GM19372 (cell line): ENCODE measurements at regions not wholly inside any gene's neighbourhood (a gene's known extent, or its start where the extent isn't known, plus 50 kb on each side); places are given as distances from the start of the nearest gene placed in this dataset.
"Not testable (repeated sequence)": the region's sequence is repeated elsewhere in the genome, so short reads cannot be mapped to it uniquely, and the experiment has no call there.

Experiments used
- ATAC-seq: cut with Tn5 transposase; IDR thresholded peaks from one replicate; pipeline ENCODE4 v1.9.1; 2021; ENCODE audit warnings: mild to moderate bottlenecking, low read depth, moderate library complexity; ENCODE audit not compliant: unreplicated experiment

DNA sequence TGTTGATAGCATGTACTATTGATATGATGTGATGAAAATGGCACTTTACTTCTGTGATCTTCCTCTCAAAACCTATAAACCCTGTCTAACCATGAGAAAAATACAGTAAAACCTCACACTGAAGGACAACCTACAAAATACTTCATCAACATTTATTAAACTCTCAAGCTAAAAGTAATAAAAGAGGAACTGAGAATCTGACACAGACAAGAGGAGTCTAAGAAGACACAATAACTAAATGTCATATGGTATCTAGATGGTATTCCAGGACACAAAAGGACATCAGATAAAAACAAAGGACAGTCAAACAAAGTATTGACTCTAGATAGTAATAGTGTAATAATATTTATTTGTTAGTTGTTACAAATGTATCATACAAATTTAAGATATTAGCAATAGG, 655.3 kb downstream of the SH3BGRL start:
- ATAC-seq, result no peak

DNA sequence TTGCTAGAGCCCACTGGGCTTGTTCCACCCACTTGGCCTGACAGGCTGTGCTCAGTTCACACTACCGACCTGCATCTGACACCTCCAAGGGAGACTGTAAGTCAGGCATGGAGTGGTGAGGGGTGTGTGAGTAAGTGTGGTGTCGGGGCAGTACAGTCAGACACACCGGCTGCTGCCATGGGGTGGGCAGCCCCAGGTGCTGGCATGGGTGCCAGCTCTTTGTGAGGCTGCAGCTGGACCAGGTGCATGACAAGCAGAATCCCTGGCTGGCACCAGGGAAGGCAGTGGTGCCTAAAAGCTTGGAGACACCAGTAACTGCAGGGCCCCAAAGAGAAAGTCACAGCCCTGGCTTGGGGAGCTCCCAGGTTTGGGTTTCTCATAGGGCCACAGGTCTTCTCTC, 665.0 kb downstream of the SH3BGRL start:
- ATAC-seq, result no peak

DNA sequence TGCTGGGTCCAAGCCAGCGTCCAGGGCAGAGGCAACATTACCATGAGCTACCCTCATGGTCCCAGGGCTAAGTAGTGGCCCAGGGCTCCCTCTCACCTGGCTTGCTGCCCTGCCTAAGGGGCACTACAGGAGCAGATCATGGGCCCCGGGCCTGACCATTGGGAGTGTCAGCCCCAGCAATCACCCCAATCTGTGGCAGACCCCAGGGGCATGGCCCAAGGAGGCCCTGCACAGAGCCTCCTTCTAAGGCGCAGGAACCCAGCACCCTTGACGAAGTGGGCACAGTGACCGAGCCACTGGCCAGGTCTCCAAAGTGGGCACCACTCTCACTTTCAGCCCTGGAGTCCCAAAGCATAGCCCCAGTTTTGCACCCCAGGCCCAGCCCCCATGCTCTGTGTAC, 667.1 kb downstream of the SH3BGRL start:
- no peak for ATAC-seq

DNA sequence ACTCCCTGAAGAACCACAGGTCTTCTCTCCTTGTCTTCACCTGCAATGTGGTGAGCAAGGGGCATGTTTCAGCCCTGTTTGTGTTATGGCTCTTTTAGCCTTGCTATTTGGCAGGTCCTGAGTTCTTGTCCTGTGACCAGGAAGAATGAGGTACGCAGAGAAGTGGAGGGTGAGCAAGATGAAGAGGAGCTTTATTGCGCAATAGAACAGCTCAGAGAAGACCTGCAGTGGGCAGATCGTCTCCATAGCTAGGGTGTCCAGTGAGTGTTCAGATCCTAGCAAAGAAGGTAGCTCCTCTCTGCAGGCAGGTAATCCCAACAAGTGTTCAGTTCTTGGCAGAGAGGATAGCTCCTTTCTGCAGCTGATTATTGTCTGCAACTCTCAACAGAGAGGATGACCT, 672.9 kb downstream of the SH3BGRL start:
- no peak for ATAC-seq

DNA sequence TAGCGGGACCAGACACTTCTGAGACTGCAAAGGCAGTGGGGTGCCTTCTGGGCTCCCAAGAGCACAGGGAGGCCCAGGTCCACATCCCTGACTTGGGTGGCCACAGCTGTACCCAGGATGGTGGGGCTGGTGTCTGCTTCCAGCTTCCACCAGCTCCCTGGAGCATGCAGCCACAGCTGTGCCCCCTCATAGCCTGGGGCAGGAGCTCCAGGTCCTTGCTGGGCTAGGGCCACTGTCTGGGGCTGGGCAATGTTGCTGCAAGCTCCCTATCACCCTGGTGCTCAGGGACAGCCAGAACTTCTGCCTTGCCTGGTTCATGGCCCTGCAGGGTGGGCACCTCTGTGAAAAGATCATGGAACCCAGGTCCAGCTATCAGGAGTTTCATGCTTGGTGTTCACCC, 673.9 kb downstream of the SH3BGRL start:
- no peak for ATAC-seq

DNA sequence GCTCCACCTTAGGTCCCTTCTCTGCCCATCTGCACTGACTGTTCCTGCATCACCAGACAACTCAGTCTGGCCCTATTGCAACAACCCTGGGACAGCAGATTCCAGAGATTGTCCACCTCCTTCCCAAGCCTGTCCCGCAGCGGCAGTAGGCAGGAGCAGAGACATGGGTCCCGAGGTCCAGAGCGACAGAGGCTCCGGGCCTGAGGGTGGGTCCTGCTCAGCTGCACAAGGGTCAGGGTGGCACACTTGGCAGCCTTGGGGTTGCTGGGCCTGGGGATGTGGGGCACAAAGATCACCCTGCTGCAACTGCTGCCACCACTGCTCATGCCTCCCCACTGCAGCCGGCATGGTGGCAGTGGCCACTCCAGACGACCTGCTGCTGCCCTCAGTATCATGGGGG, 674.5 kb downstream of the SH3BGRL start:
- ATAC-seq, result no peak

DNA sequence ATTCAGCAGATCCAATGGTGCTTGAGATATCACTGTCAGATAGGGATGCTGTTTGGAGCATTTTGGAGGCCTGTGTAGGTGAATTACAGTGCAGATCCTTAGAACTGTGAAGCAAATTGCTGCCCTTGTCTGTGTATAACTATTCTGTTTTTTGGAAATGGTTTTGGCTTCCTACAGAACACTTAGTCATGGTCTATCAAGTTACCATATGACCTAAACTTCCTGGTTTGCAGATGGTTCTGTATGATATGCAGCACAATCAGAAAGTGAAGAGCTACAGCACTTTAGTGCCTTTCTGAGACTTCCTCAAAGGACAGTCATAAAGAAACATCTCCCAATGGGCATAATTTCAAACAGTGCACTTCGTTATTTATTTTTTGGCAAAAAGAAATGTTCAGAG, 688.6 kb downstream of the SH3BGRL start:
- no peak for ATAC-seq

DNA sequence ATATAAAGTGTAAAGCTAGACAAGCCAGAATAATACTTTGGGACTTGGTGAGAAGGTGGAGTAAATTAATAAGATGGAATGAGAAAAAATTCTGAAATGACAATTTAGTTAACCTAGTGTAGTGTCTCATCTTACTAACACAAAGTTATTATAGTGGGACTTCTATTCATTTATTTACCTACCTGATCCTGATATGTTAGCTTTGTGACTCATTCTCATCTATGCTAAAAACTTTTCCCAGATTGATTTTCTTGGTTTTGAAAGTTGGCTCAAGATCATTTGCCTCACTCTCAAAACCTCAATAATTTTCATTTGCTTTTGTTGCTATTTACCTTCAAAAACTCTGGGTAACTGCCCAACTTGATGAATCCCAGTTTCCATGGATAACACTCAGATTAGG, 698.6 kb downstream of the SH3BGRL start:
- ATAC-seq, result no peak

DNA sequence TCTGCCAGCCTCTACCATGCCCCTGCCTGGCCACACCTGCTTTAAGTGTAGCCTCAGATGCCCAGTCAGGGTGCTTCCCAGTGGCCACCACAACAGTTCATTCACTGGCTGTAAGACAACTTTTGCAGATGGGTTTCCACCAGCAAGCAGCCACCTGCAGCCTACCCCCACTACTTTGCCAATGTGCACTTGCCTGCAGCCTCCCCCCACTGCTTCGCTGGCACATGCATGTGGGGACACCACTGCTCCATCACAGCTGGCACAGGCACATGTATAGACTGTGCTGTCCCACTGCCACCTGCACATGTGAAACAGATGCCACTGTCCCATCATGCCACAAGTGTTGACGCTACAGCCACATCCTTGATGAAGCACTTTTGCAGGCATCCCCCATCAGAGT, 723.9 kb downstream of the SH3BGRL start:
- ATAC-seq, result no peak

DNA sequence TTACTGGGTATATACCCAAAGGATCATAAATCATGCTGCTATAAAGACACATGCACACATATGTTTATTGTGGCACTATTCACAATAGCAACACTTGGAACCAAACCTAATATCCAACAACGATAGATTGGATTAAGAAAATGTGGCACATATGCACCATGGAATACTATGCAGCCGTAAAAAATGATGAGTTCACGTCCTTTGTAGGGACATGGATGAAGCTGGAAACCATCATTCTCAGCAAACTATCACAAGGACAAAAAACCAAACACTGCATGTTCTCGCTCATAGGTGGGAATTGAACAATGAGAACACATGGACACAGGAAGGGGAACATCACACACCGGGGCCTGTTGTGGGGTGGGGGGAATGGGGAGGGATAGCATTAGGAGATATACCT, 744.0 kb downstream of the SH3BGRL start:
- ATAC-seq, result not testable (repeated sequence)

DNA sequence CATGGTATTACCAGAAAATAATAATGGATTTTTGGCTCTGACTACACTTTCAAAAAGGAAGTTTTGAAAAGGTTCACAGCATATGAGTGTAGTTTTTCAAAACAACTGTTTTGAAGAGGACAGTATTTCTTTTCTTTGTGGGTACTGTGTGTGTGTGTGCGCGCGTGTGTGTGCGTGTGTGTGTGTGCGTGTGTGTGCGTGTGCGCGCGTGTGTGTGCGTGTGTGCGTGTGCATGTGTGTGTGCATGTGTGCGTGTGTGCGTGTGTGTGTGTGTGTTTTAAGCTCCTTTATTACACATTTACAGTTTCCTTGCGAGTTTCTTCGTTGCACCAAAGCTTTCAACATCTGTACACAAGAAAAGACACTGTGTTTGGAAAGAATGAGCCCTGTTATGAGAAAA, 755.4 kb downstream of the SH3BGRL start:
- no peak for ATAC-seq

DNA sequence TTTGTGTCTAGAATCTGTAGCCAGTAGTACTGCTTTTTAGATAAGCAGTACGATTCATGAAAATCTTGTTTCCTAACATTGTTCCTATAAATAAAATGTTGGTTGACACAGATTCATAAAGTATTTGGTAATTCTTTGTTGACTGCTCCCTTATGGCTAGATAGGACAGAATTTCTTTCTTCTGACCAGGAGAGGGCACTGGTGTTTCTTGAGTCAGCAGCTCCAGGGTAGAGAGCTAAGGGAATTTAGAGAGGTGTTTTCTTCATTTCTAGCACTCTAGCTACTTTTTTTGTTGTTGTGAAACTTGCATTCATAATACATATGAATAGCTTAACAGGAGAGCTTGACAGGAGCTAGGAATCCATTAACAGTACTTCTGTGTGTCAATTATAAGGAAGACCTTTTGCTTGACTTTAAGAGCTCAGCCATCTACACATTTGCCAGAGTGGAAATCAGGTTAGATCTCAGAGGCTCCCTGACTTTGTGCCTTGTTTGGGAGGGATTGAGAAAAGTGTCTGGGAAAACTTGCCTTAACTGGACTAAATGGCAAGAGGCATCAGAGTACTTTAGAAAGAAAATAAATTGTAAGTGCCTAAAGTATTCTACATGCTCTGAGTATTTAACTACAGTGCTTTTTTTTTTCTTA, 756.1 kb downstream of the SH3BGRL start:
- peak; percentile 51 for ATAC-seq

DNA sequence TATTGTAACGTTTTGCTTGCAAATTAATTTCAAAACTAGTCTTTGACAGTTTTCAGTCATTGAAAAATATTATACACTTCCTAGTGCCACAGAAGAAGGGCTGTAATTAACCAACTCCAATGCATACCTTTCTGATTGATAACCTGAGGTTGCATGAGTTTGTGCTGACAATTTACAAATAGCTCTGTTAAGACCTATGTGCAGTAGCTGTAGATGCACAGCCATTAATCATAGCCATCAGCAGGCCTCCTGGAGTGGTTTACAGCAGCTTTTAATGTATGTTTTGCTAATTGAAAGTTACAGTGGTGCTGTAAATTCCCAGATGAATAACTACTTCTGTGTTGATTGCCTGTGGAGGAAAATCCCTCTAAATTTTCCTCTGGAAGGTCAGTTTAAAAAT, 758.1 kb downstream of the SH3BGRL start:
- no peak for ATAC-seq

DNA sequence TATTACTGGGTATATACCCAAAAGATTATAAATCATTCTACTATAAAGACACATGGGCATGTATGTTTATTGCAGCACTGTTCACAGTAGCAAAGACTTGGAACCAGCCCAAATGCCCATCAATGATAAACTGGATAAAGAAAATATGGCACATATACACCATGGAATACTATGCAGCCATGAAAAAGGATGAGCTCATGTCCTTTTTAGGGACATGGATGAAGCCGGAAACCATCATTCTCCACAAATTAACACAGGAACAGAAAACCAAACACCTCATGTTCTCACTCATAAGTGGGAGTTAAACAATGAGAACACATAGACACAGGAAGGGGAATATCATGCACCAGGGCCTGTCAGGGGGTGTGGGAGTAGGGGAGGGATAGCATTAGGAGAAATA, 772.5 kb downstream of the SH3BGRL start:
- ATAC-seq, result not testable (repeated sequence)

DNA sequence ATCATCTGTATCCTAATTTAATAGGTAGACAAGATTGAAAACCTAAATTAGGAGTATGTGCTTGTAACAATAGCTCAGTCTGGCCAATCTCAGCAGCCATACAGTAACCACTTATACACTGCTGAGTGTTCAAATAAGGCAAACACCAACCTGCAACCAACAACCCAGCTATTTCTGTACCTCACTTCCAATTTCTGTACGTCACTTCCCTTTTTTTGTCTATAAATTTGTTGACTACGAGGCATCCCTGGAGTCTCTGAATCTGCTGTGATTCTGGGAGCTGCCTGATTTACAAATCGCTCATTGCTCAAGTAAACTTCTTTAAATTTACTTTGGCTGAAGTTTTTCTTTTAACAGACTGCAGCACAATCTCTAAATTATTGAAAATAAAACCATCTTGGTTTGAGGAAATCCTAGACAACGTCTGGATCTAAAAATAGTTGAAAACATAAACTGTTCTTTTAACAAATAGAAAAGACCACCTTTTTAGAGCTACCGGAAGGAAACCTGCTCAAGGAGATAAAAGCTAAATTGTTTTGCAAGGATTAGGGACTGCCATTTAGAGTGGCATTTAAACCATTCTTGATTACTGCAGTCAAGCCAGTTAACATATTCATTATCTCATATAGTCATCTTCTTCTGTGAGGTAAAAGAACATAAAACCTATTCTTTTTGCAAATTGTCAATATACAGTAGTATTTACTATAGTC, 778.1 kb downstream of the SH3BGRL start:
- ATAC-seq, result no peak

DNA sequence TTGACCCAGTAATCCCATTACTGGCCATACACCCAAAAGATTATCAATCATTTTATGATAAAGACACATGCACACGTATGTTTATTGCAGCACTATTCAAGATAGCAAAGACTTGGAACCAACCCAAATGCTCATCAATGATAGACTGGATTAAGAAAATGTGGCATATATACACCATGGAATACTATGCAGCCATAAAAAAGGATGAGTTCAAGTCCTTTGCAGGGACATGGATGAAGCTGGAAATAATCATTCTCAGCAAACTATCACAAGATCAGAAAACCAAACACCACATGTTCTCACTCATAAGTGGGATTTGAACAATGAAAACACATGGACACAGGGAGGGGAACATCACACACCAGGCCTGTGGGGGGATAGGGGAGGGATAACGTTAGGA, 785.3 kb downstream of the SH3BGRL start:
- ATAC-seq, result not testable (repeated sequence)

DNA sequence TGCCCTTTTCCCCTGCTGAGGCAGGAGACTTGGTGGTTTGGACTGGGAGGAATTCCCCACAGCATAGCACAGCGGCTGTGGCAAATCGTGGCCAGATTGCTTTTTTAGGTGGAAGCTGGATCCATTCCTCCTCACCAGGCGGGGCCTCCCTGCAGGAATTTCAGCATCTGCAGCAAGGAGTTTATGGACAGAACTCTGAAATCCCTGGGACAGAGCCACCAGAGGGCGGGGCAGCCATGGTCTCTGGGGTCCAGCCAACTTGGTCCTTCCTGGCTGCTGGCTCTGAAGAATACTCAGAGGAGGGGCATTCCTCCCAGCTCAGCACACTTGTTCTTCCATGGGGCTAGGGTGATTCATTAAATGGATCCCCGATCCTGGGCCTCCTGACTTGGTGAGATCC, 794.3 kb downstream of the SH3BGRL start:
- ATAC-seq, result no peak

DNA sequence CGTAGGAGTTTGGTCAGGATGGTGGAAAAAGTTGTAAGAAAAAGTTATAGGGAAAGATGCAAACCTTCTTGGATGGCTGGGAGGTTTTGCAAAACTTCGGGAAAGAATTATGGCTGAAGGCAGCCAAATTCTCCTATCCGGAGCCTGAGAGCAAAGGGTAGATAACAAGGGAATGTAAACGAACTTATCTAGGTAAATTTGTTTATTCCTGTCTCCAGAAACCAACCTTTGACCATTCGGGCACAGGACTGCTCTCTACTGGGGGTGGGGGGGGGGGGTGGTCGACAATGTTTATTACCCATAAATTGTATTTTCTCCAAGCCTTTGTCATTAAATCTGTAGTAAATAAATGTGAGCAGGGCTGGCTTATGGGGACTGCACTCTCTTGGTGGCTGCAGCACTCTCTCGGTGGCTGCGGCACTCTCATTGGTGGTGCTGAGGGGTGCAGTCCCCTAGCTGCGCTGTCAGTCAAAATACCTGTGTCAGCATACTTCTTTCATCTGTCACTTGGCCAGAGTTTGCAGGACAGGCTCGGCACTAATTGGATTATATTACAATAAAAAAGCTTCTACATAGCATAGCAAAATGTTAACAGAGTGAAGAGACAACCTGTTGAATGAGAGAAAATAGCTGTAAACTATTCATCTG, 827.8 kb downstream of the SH3BGRL start:
- ATAC-seq, result no peak

DNA sequence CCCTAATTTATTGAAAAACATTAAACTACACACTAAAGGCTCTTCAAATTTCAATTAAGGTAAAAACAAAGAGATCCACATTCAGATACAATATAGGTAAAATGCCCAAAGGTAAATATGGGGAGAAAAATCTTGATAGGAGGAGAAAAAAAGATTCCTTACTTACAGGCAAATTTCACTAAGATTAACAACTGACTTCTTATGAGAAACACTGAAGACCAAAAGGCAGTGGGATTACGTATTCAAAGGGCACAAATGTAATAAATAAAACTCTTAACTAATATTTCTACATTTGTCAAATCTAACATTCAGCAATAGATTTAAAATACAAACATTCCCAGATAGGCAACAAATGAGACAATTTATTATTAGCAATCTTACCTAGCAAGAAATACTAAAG, 829.3 kb downstream of the SH3BGRL start:
- no peak for ATAC-seq

DNA sequence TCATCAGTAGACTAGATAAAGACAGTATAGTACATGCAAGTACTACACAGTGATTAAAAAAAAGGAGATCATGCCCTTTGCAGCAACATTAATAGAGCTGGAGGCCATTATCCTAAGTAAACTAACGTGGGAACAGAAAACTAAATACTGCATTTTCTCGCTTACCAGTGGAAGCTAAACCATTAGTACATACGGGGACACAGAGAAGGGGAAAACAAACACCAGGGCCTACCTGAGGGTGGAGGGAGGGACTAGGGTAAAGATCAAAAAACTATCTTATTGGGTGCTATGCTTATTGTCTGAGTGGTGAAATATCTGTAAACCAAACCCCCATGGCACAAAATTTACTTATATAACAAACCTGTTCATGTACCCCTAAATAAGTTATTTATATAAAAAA, 836.9 kb downstream of the SH3BGRL start:
- no peak for ATAC-seq

DNA sequence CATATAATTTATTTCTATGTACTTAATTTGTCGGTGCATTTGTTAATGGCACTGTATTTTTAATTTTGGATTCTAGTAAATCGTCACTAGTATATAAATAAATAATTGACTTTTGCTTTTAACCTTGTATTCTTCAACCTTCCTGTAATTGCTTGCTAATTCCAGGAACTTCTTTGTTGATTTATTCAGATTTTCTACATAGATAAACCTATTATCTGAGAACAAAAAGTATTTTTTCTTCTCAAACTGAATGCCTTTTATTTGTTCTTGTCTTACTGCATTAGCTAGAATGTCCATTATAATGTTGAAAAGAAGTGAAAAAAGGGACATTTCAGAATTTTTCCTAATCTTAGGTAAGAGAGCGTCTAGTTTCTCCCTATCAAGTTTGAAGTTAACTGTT, 839.1 kb downstream of the SH3BGRL start:
- ATAC-seq, result no peak

DNA sequence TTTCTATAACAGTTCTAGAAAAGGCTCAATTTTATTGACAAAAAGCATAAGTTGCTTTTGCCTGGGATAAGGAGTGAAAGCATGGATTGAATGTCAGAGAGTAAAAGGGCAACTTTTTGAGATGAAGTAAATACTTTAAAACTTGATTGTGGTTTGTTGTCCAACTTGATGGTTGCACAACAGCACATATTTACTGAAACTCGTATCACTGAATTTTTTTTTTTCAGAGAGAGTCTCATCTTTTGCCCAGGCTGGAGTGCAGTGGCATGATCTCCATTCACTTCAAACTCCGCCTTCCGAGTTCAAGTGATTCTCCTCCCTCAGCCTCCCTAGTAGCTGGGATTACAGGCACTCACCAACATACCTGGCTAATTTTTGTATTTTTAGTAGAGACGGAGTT, 856.8 kb downstream of the SH3BGRL start:
- no peak for ATAC-seq
